ENCODE measurements at regions not wholly inside any gene's neighbourhood (a gene's known extent, or its start where the extent isn't known, plus 50 kb on each side); places are given as distances from the start of the nearest gene placed in this dataset.

DNA sequence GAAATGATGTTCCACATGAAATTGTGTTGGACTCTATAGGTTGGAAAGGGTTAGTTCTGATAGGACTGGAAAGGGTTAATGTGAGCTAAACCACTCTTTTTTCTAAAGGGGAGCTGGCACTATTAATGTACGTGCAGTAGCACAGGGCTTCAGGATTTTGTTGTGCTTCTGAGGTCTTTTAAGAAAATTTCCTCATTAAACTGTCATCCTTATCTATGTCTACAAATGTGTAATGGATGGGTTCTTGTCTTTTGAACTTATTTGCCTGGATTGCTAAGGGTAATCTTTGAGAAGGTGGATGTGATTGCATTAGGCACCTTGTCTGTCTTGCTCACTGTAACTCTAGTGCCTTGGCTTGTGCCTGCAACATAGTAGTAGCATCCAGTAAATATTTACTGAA lies 106.0 kb upstream of the SLC4A4 start:
- Histone ChIP-seq H3K27me3 (replicated peaks; ENCODE audit: control insufficient read depth, insufficient read depth, low read length) (no peaks in the 10 kb centered on the region), H3K9me3 (no peaks in the 10 kb centered on the region), H3K36me3 (ENCODE audit: control insufficient read depth, insufficient read depth, low read length) (no peaks in the 10 kb centered on the region), H3K4me3 (ENCODE audit: low read depth, low read length) (no peak overlapping the region), H3K4me1 (peaks cover 12% of the 10 kb centered on the region)
- TF ChIP-seq, protein P1, sequence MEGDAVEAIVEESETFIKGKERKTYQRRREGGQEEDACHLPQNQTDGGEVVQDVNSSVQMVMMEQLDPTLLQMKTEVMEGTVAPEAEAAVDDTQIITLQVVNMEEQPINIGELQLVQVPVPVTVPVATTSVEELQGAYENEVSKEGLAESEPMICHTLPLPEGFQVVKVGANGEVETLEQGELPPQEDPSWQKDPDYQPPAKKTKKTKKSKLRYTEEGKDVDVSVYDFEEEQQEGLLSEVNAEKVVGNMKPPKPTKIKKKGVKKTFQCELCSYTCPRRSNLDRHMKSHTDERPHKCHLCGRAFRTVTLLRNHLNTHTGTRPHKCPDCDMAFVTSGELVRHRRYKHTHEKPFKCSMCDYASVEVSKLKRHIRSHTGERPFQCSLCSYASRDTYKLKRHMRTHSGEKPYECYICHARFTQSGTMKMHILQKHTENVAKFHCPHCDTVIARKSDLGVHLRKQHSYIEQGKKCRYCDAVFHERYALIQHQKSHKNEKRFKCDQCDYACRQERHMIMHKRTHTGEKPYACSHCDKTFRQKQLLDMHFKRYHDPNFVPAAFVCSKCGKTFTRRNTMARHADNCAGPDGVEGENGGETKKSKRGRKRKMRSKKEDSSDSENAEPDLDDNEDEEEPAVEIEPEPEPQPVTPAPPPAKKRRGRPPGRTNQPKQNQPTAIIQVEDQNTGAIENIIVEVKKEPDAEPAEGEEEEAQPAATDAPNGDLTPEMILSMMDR (IDR thresholded peaks at IDR 0.05; ENCODE audit: insufficient read depth in 1 of 2, low read depth in 1 of 2, low read length in 1 of 2, severe bottlenecking in 1 of 2, unreplicated experiment in 1 of 2) = no peak
- Mint-ChIP-seq H3K4me1 (ENCODE audit: low read depth, unreplicated experiment) (peaks cover 5% of the 10 kb centered on the region), H3K36me3 (ENCODE audit: insufficient read depth, unreplicated experiment) (no peaks in the 10 kb centered on the region), H3K27ac (ENCODE audit: unreplicated experiment) (no peak overlapping the region), H3K27me3 (ENCODE audit: insufficient read depth, unreplicated experiment) (no peaks in the 10 kb centered on the region), H3K9me3 (ENCODE audit: unreplicated experiment) (no peaks in the 10 kb centered on the region), H3K4me3 (ENCODE audit: unreplicated experiment) (no peak overlapping the region)
- DNase-seq = no peak
- ChIA-PET POLR2A (no interaction called here), CTCF (no interaction called here)
- intact Hi-C loops (cut with micrococcal nuclease; ENCODE audit: unreplicated experiment) = no loop called here
- BruUV-seq (replicated peaks) = no TSS peak

DNA sequence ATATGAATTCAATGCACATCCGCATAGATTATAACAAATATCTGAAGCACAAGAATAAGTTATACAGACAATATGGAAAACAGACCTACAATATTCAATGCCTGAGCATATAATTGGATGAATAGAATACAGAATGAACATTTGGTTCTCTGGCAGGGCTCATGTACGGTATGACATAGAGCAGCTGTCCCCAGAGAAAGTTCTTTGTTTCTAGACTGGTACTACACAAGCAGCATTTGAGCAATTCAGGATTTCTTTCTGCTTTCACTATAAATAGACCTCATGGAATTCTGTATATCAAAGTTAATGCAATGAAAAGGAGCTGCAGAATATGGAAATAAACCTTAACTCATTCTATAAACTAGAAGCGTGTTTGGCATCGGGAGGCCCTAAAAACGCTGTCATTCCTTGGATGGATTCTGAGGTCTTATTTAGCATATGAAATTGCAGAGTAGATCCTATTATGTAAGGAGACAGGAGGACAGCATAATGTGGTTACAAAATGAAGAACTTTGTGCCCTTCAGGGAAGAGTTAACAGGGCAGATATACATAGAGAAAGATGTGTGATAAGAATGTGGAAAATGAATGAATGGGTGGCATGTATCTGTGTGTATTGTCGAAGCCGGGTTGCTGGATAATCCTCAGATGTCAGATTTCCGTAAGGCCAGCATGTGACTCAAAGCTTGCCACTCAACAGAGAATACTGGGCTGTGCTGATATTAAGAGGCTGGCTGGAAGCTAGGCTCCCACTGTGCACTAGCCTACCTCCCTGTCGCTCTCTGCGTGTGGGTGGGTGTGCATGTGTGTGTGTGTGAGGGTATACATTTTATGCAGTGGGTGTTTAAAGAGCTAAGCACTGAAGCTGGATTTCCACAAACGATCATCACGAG lies 103.3 kb upstream of the SLC4A4 start:
- H3K36me3 ChIP-seq (ENCODE audit: control insufficient read depth, insufficient read depth, low read length) = no peaks in the 10 kb centered on the region
- H3K4me3 ChIP-seq (ENCODE audit: low read depth, low read length) = no peak overlapping the region
- no peak overlapping the region for H3K4me3 Mint-ChIP-seq (ENCODE audit: unreplicated experiment)
- POLR2A ChIA-PET = no interaction called here
- BruUV-seq (replicated peaks) = no TSS peak
- intact Hi-C loops (cut with micrococcal nuclease; ENCODE audit: unreplicated experiment) = no loop called here
- H3K36me3 Mint-ChIP-seq (ENCODE audit: insufficient read depth, unreplicated experiment) = no peaks in the 10 kb centered on the region
- no peaks in the 10 kb centered on the region for H3K27me3 ChIP-seq (replicated peaks; ENCODE audit: control insufficient read depth, insufficient read depth, low read length)
- TF ChIP-seq, protein P1 (IDR thresholded peaks at IDR 0.05; ENCODE audit: insufficient read depth in 1 of 2, low read depth in 1 of 2, low read length in 1 of 2, severe bottlenecking in 1 of 2, unreplicated experiment in 1 of 2) = no peak
- H3K27me3 Mint-ChIP-seq (ENCODE audit: insufficient read depth, unreplicated experiment) = no peaks in the 10 kb centered on the region
- H3K4me1 Mint-ChIP-seq (ENCODE audit: low read depth, unreplicated experiment) = peaks cover 5% of the 10 kb centered on the region
- DNase-seq = no peak
- no peaks in the 10 kb centered on the region for H3K9me3 Mint-ChIP-seq (ENCODE audit: unreplicated experiment)
- no peak overlapping the region for H3K27ac Mint-ChIP-seq (ENCODE audit: unreplicated experiment)
- H3K4me1 ChIP-seq = peaks cover 12% of the 10 kb centered on the region
- CTCF ChIA-PET = interaction anchor here (0.7 kb wide), 1 partner anchor 292 kb away, joined by 7 read pairs; no protein-coding TSS in a partner anchor
- H3K9me3 ChIP-seq = no peaks in the 10 kb centered on the region

DNA sequence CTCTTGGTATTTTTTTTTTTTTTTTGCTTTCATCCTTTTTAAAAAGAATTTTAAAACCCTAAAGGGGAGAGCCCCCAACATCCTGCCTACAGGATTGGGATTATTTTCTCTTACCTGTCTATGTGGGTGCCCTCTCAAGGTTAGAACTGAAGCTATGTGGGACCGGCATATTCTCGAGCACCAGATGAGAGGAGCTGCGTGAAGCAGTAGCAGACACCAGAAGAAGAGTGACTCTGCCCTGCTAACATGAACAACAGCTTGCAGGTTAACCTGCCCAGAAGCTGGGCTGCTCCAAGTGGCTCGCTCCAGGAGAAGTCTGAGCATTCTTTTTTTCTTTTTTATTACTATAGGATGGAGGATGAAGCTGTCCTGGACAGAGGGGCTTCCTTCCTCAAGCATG lies 102.6 kb upstream of the SLC4A4 start:
- CTCF ChIA-PET = interaction anchor here (0.7 kb wide), 1 partner anchor 291 kb away, joined by 7 read pairs; no protein-coding TSS in a partner anchor
- peaks cover 5% of the 10 kb centered on the region for H3K4me1 Mint-ChIP-seq (ENCODE audit: low read depth, unreplicated experiment)
- no peak for DNase-seq
- no TSS peak for BruUV-seq (replicated peaks)
- H3K36me3 ChIP-seq (ENCODE audit: control insufficient read depth, insufficient read depth, low read length) = no peaks in the 10 kb centered on the region
- TF ChIP-seq, protein P1 (IDR thresholded peaks at IDR 0.05; ENCODE audit: insufficient read depth in 1 of 2, low read depth in 1 of 2, low read length in 1 of 2, severe bottlenecking in 1 of 2, unreplicated experiment in 1 of 2) = no peak
- no peaks in the 10 kb centered on the region for H3K27me3 Mint-ChIP-seq (ENCODE audit: insufficient read depth, unreplicated experiment)
- no peaks in the 10 kb centered on the region for H3K9me3 ChIP-seq
- intact Hi-C loops (cut with micrococcal nuclease; ENCODE audit: unreplicated experiment) = no loop called here
- H3K9me3 Mint-ChIP-seq (ENCODE audit: unreplicated experiment) = no peaks in the 10 kb centered on the region
- H3K36me3 Mint-ChIP-seq (ENCODE audit: insufficient read depth, unreplicated experiment) = no peaks in the 10 kb centered on the region
- H3K4me3 ChIP-seq (ENCODE audit: low read depth, low read length) = no peak overlapping the region
- H3K27me3 ChIP-seq (replicated peaks; ENCODE audit: control insufficient read depth, insufficient read depth, low read length) = no peaks in the 10 kb centered on the region
- H3K4me1 ChIP-seq = peaks cover 12% of the 10 kb centered on the region
- POLR2A ChIA-PET = no interaction called here
- no peak overlapping the region for H3K27ac Mint-ChIP-seq (ENCODE audit: unreplicated experiment)
- H3K4me3 Mint-ChIP-seq (ENCODE audit: unreplicated experiment) = no peak overlapping the region
